Stimulated activated CD8-positive, alpha-beta memory T cell treated with anti-CD3 and anti-CD28 coated beads, Interleukin-2, amount 100 ng/mL, for 48 hours (primary cell): ENCODE measurements at regions not wholly inside any gene's neighbourhood (a gene's known extent, or its start where the extent isn't known, plus 50 kb on each side); places are given as distances from the start of the nearest gene placed in this dataset.

Source experiments
- DNase-seq, 2 donors: peaks; one replicate each; pipeline ENCODE4 v3.0.0-alpha.2; 2020; ENCODE audit warnings: low read depth in 2 of 2

- no peak for DNase-seq
Observed at GRCh38 chr6:14455427-14455826, 337.9 kb downstream of the CD83 start.

GRCh38 chr6:14455876-14456648, 338.5 kb downstream of the CD83 start:
- no peak for DNase-seq

DNA sequence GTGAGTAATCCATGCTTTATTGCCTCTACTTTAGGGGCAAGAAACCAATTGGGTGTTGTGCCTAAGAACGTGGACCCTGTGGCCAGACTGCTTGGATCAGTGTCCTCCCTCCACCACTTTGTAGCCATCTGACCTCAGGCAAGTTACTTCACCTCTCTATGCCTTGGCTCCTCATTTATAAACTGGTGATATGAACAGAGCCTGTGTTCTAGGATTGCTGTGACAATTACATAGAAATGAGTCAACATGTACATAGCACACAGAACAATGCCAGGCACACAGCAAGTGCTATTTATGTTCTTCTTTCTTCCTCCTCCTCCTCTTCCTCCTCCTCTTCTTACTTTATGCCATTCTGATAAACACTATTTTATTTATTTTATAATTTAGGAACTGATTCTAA, 339.4 kb downstream of the CD83 start:
- DNase-seq, result no peak

DNA sequence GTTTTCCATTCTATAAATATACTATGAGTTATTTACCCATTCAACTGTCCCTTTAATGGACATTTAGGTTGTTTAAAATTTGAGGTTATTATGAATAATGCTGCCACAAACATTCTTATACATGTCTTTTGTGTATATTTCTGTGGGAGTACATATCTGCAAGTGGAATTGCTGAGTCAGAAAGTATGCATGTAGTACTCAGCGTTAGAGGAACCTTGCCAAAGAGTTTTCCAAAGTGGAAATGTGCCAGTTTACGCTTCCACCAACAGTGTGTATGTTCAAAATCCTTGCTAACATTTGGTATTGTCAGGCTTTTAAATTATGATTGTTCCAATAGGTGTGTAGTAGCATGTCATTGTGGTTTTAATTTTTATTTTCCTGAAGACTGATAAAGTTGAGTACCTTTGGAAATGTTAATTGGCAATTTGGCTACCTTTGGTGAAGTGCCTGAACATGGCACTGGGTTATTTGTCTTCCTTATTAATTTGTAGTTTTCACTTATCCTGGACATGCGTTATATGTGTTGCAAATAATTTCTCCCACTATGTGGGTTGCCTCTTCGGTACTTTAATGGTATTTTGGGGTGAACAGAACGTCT, 341.2 kb downstream of the CD83 start:
- DNase-seq, result no peak

DNA sequence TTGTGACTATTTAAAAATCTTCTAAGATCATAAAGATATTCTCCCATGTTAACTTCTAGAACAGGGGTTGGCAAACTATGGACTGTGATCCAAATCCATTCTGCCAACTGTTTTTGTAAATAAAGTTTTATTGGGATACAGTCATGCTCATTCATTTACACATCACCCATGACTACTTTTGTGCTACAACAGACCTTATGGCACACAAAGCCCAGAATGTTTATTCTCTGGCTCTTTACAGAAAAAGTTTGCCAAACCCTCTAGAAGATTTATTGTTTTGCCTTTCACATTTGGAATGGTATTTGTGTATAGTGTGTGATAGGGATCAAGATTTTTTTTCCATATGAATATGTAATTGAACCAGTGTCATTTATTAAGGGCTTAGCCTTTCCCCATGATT, 341.7 kb downstream of the CD83 start:
- DNase-seq, result no peak

DNA sequence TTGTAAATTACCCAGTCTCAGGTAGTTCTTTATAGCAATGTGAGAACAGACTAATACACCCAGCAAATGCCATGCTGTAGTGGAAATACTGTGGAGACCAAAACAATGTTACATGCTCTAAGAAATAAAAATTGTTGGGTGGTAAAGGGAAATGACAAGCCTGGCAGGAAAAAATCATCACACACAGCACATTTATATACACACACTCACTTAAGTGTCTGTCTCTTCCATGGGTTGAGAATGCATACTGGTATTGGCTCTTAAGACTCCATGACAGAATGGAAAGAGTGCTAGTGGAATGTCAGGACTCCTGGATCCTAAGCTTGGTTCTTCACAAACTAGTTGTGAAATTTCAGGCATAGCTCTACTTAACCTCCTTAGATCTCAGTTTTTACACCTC, 343.0 kb downstream of the CD83 start:
- no peak for DNase-seq

DNA sequence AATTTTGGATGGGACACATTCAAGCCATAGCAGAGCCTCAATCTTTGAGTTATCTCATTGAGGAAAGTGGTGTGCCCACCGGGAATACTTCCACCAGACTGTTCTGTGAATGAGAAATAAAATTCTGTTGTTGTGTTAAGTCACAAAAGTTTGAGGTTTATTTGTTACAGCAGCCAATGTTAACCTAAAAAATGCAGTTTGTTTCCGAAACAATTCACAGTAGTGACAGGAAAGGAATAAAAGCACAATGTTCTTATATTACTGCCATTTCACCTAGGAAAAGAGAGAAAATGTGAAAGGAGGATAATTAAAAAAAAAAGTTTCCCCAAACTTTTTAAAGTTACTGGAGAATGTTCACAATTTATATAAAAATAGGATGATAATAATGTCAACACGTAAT, 344.6 kb downstream of the CD83 start:
- DNase-seq, result no peak

GRCh38 chr6:14462566-14462965, 345.0 kb downstream of the CD83 start:
- DNase-seq, result no peak

GRCh38 chr6:14463110-14463509, 345.5 kb downstream of the CD83 start:
- no peak for DNase-seq

- DNase-seq, result no peak
Observed at GRCh38 chr6:14464055-14464454, 346.5 kb downstream of the CD83 start.

- no peak for DNase-seq
Observed at GRCh38 chr6:14464716-14465115, 347.1 kb downstream of the CD83 start.

DNA sequence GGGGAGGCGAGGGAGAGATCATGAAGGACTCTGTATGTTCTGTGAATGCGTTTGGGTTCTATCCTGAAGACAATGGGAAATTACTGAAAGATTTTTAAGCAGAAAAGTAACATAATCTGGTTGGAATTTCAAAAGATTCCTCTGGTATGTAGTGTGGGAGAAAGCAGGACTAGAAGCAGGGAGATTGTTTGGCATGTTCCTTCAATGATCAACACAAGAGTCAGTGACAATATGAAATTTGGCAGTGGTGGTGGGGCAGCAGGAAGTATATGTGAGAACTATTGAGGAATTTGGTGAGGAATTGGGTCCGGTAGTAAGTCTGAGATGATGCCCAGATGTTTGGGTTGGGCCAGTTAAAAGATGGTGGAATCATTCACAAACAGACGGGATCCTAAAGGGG, 348.7 kb downstream of the CD83 start:
- no peak for DNase-seq

GRCh38 chr6:14467591-14467990, 350.0 kb downstream of the CD83 start:
- DNase-seq, result no peak

DNA sequence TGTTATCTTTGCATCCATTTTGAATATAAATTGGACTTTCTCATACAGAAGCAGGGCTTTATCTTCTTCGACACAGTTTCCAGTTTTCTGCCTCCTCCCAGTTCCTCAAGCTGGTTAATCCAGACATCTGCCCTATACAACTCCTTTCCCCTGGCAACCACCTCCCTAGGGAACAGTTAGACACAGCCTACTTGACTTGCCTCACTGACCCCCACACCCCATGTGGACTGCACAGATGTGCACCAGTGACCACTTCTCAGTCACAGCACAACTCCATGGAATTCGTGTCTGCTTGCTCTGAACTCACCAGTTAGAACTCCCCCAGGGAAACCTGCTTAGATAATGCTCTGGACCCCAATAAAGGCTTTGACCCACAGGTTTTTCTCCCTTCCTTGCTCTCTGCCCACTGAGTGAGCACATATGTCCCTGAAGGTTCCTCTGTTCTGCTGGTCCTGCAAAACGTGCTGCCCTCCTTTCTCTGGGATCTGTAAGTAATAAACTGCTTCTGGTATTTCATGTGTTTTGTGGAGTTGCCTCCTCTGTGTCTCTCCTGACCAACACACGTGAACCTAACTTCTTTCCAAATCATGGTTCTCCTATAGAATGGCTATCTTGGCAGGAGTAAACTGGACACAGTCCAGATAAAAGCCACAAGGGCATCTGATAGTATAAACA, 351.2 kb downstream of the CD83 start:
- no peak for DNase-seq

GRCh38 chr6:14470101-14470500, 352.5 kb downstream of the CD83 start:
- DNase-seq, result no peak

DNA sequence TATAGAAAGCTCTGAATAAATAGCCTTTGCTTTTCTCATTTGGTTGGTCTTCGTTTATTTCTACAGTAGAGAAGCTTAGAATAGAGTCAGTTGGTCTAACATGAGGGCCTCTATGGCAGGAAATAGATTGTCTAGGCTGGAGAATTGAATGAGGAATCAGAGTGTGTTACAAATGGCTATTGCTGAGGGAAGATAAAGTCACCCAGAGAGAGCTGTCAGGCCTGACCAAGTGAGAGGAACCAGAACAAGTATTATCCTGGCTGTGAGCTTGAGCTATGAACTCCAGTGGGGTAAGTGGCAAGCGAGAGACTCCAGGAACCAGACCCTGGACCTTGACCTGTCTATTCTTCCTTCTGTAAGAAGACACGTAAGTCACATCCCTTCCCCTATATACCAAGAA, 353.1 kb downstream of the CD83 start:
- no peak for DNase-seq

GRCh38 chr6:14472255-14472985, 354.8 kb downstream of the CD83 start:
- DNase-seq, result no peak

DNA sequence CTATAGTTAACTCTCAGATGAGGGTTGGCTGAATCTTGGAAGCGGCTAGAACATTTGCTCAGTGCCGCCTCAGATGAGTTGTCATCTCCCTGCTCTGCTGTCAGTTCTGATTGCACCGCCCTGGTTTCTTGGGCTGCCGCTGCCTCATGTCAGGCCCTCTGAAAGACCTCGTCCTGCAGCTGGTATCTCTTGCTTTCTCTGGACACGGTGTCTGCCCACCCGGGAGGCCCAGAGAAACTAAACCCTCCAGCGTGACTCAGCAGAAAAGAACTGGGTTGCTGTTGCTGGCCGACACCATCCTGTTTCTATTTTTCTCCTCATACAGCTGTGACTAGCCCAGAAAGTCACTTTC, 355.4 kb downstream of the CD83 start:
- DNase-seq, result no peak

DNA sequence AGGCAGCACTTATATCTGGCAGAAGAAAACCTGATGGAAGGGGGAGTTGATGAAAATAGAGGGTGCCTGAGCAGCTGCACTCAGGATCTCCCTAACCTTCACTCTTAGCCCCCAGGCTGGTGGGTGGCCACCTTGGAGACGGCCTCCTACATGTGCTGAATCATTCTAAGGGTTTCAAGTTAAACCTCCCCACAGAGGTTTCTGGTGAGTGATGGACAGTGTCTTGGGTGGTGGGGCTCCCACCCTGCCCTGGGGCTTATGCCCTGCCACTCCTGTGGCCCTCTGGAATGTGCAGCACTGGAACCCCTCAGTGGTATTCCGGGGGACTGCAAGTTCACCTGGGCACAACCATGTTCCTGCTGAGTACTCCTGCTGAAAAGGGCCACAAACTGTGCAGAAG, 357.2 kb downstream of the CD83 start:
- DNase-seq, result no peak

GRCh38 chr6:14475306-14475705, 357.7 kb downstream of the CD83 start:
- no peak for DNase-seq

- DNase-seq, result no peak
Observed at GRCh38 chr6:14476793-14477531, 359.4 kb downstream of the CD83 start.

- no peak for DNase-seq
Observed at GRCh38 chr6:14477559-14477958, 360.0 kb downstream of the CD83 start.
